ENCODE measurements at regions not wholly inside any gene's neighbourhood (a gene's known extent, or its start where the extent isn't known, plus 50 kb on each side); places are given as distances from the start of the nearest gene placed in this dataset.

- H3K4me1 ChIP-seq = peaks cover 60% of the 10 kb centered on the region
- no peaks in the 10 kb centered on the region for H3K79me2 ChIP-seq (ENCODE audit: low read depth)
- no peak overlapping the region for H3K4me3 ChIP-seq
- peaks cover 31% of the 10 kb centered on the region for H3F3A ChIP-seq (ENCODE audit: low read depth)
- no peak overlapping the region for H3K27ac ChIP-seq
- no peak for TF ChIP-seq EZH2phosphoT487 (IDR thresholded peaks at IDR 0.05)
- no peak for TF ChIP-seq CTCF (IDR thresholded peaks at IDR 0.05)
- TF ChIP-seq EZH2 (IDR thresholded peaks at IDR 0.05) = no peak
- H3K4me3 Mint-ChIP-seq = no peak overlapping the region
- no peaks in the 10 kb centered on the region for H3K9me3 ChIP-seq (ENCODE audit: low read depth)
- H3K27ac Mint-ChIP-seq = peak overlapping the region; percentile 14
- H3K9ac ChIP-seq = no peak overlapping the region
- peaks cover 15% of the 10 kb centered on the region for H3K27me3 Mint-ChIP-seq (ENCODE audit: insufficient read depth, low read depth)
- H4K20me1 ChIP-seq (ENCODE audit: low read depth) = no peaks in the 10 kb centered on the region
- H3K9me3 Mint-ChIP-seq = peaks cover 2% of the 10 kb centered on the region
- no peaks in the 10 kb centered on the region for H3K27me3 ChIP-seq
- H3K4me1 Mint-ChIP-seq = peaks cover 36% of the 10 kb centered on the region
- H3K4me2 ChIP-seq = no peak overlapping the region
- H3K36me3 ChIP-seq = no peaks in the 10 kb centered on the region
- no peaks in the 10 kb centered on the region for H3K36me3 Mint-ChIP-seq
- H2AFZ ChIP-seq (replicated peaks) = no peak overlapping the region
- DNase-seq (ENCODE audit: low spot score) = no peak
These were observed 122.0 kb upstream of the UNC5B start for GRCh38 chr10:71090330-71090729.

GRCh38 chr10:71090801-71091200 lies 121.6 kb upstream of the UNC5B start:
- Histone ChIP-seq H3K4me2 (no peak overlapping the region), H3K9ac (no peak overlapping the region), H3K27ac (no peak overlapping the region), H3K27me3 (no peaks in the 10 kb centered on the region), H2AFZ (replicated peaks) (no peak overlapping the region), H3K4me3 (no peak overlapping the region), H4K20me1 (ENCODE audit: low read depth) (no peaks in the 10 kb centered on the region), H3K9me3 (ENCODE audit: low read depth) (no peaks in the 10 kb centered on the region), H3K4me1 (peaks cover 58% of the 10 kb centered on the region), H3F3A (ENCODE audit: low read depth) (peaks cover 26% of the 10 kb centered on the region), H3K36me3 (no peaks in the 10 kb centered on the region), H3K79me2 (ENCODE audit: low read depth) (no peaks in the 10 kb centered on the region)
- Mint-ChIP-seq H3K27ac (no peak overlapping the region), H3K9me3 (peaks cover 2% of the 10 kb centered on the region), H3K4me1 (peaks cover 36% of the 10 kb centered on the region), H3K27me3 (ENCODE audit: insufficient read depth, low read depth) (peaks cover 10% of the 10 kb centered on the region), H3K4me3 (no peak overlapping the region), H3K36me3 (no peaks in the 10 kb centered on the region)
- no peak for DNase-seq (ENCODE audit: low spot score)
- TF ChIP-seq EZH2phosphoT487 (IDR thresholded peaks at IDR 0.05) = no peak
- no peak for TF ChIP-seq CTCF (IDR thresholded peaks at IDR 0.05)
- no peak for TF ChIP-seq EZH2 (IDR thresholded peaks at IDR 0.05)

- Histone ChIP-seq H3K4me1 (peaks cover 37% of the 10 kb centered on the region), H3K9ac (no peak overlapping the region), H3K4me3 (no peak overlapping the region), H3K36me3 (no peaks in the 10 kb centered on the region), H3K27me3 (no peaks in the 10 kb centered on the region), H3K4me2 (peak overlapping the region; percentile 48), H2AFZ (replicated peaks) (no peak overlapping the region), H4K20me1 (ENCODE audit: low read depth) (no peaks in the 10 kb centered on the region), H3F3A (ENCODE audit: low read depth) (peaks cover 22% of the 10 kb centered on the region), H3K27ac (no peak overlapping the region), H3K79me2 (ENCODE audit: low read depth) (no peaks in the 10 kb centered on the region), H3K9me3 (ENCODE audit: low read depth) (no peaks in the 10 kb centered on the region)
- Mint-ChIP-seq H3K9me3 (peaks cover 6% of the 10 kb centered on the region), H3K27me3 (ENCODE audit: insufficient read depth, low read depth) (peaks cover 9% of the 10 kb centered on the region), H3K27ac (peak overlapping the region; percentile 2), H3K36me3 (no peaks in the 10 kb centered on the region), H3K4me3 (no peak overlapping the region), H3K4me1 (peaks cover 36% of the 10 kb centered on the region)
- peak; percentile 39 for DNase-seq (ENCODE audit: low spot score)
- TF ChIP-seq CTCF (IDR thresholded peaks at IDR 0.05) (no peak), EZH2phosphoT487 (IDR thresholded peaks at IDR 0.05) (no peak), EZH2 (IDR thresholded peaks at IDR 0.05) (no peak)
These were observed 119.5 kb upstream of the UNC5B start for GRCh38 chr10:71092812-71093401.

Data from neural progenitor cell (in vitro differentiated cells).